H1 (cell line): ENCODE measurements at regions not wholly inside any gene's neighbourhood (a gene's known extent, or its start where the extent isn't known, plus 50 kb on each side); places are given as distances from the start of the nearest gene placed in this dataset.

Experiments used
- CTCF ChIA-PET: fragments of 300-600 bp; sonication (Branson Sonifier 250); formaldehyde crosslinking; loops from one replicate; lab custom pipeline; 2021; ENCODE audit not compliant: partially characterized antibody; lab: Charles Lee
- POLR2A ChIA-PET: fragments of 300-600 bp; sonication (Branson Sonifier 250); formaldehyde crosslinking; loops from one replicate; lab custom pipeline; 2021; ENCODE audit warnings: inconsistent platforms; ENCODE audit not compliant: partially characterized antibody; lab: Charles Lee
- DNase-seq, 2 experiments: peaks; one replicate each; pipeline versions ENCODE4 v3.0.0 to v3.0.0-alpha.2; 2010 to 2022; ENCODE audit warnings: low spot score in 2 of 2, low read depth in 1 of 2, mixed read lengths in 1 of 2
- FAIRE-seq: peaks from 2 replicates; lab custom pipeline; 2011; peaks lifted over from hg19 to GRCh38; lab: Jason Lieb, UNC
- H2AFZ ChIP-seq: 2 replicates; pipeline ENCODE4 v1.8.1; 2012; ENCODE audit warnings: low read length, inconsistent platforms
- H2AK5ac ChIP-seq: 2 replicates; pipeline ENCODE4 v1.6.1; 2013; ENCODE audit warnings: low read depth, low read length
- H2BK120ac ChIP-seq: replicated peaks from 2 replicates; pipeline ENCODE3; 2013; ENCODE audit warnings: low read depth, low read length, inconsistent platforms
- H2BK12ac ChIP-seq: 2 replicates; pipeline ENCODE4 v1.6.1; 2013; ENCODE audit warnings: low read depth, low read length
- H2BK15ac ChIP-seq: 2 replicates; pipeline ENCODE4 v1.6.1; 2013; ENCODE audit warnings: low read length
- H2BK20ac ChIP-seq: 2 replicates; pipeline ENCODE4 v1.6.1; 2013; ENCODE audit warnings: low read length
- H2BK5ac ChIP-seq: 2 replicates; pipeline ENCODE4 v1.6.1; 2013; ENCODE audit warnings: low read depth, low read length
- H3K14ac ChIP-seq: 2 replicates; pipeline ENCODE4 v1.6.1; 2013; ENCODE audit warnings: inconsistent platforms; ENCODE audit not compliant: insufficient read length
- H3K18ac ChIP-seq: 2 replicates; pipeline ENCODE4 v1.6.1; 2013; ENCODE audit warnings: low read length; ENCODE audit errors: extremely low read depth
- H3K23ac ChIP-seq: 2 replicates; pipeline ENCODE4 v1.6.1; 2013; ENCODE audit warnings: inconsistent platforms; ENCODE audit not compliant: insufficient read length
- H3K23me2 ChIP-seq: 2 replicates; pipeline ENCODE4 v1.6.1; 2013; ENCODE audit warnings: low read depth, low read length
- H3K27ac ChIP-seq: 2 replicates; pipeline ENCODE4 v1.6.1; 2011; ENCODE audit warnings: low read depth, low read length, inconsistent platforms
- H3K27me3 ChIP-seq, 4 experiments: replicated peaks in 1 of 4; 1 replicate in 1 of 4; 2 replicates in 3 of 4; pipeline versions ENCODE4 v1.6.1 to v1.8.1; 2011 to 2013; ENCODE audit warnings: low read length in 3 of 4, mild to moderate bottlenecking in 3 of 4, inconsistent platforms in 2 of 4, mixed read lengths in 2 of 4, moderate library complexity in 1 of 4; ENCODE audit not compliant: control insufficient read depth in 3 of 4, insufficient read depth in 3 of 4; ENCODE audit errors: extremely low read depth in 1 of 4
- H3K36me3 ChIP-seq, 4 experiments: 2 replicates each; pipeline versions ENCODE4 v1.6.1 to v1.8.1; 2011 to 2013; ENCODE audit warnings: mild to moderate bottlenecking in 4 of 4, low read length in 3 of 4, moderate library complexity in 2 of 4, control low read depth in 1 of 4, inconsistent platforms in 1 of 4; ENCODE audit not compliant: insufficient read depth in 4 of 4, control insufficient read depth in 2 of 4
- H3K4ac ChIP-seq: replicated peaks from 2 replicates; pipeline ENCODE3; 2013; ENCODE audit warnings: low read length, low read depth, mixed read lengths, inconsistent platforms; ENCODE audit not compliant: insufficient read length
- H3K4me1 ChIP-seq, 4 experiments: replicated peaks in 1 of 4; 1 replicate in 1 of 4; 2 replicates in 3 of 4; pipeline versions ENCODE4 v1.6.1 to v1.8.1; 2011 to 2013; ENCODE audit warnings: low read length in 3 of 4, inconsistent platforms in 2 of 4, mixed read lengths in 1 of 4; ENCODE audit not compliant: insufficient read depth in 4 of 4, control insufficient read depth in 3 of 4
- H3K4me2 ChIP-seq, 2 experiments: 2 replicates each; pipeline versions ENCODE4 v1.6.1 to v1.8.1; 2011 to 2013; ENCODE audit warnings: low read depth in 2 of 2, low read length in 2 of 2, control low read depth in 1 of 2, inconsistent platforms in 1 of 2, mild to moderate bottlenecking in 1 of 2; ENCODE audit not compliant: insufficient read depth in 1 of 2
- H3K4me3 ChIP-seq, 4 experiments: fragments of 200-600, 300-600 bp in 1 of 4; sonication (generic), shearing (Covaris generic), sonication (Bioruptor Twin) in 1 of 4; 2 replicates each; pipeline versions ENCODE4 v1.5.1 to v1.8.1; 2011 to 2016; ENCODE audit warnings: low read length in 4 of 4, low read depth in 3 of 4, control low read depth in 2 of 4, inconsistent platforms in 2 of 4, mild to moderate bottlenecking in 2 of 4, mixed read lengths in 1 of 4, moderate library complexity in 1 of 4; ENCODE audit not compliant: insufficient read depth in 2 of 4; ENCODE audit errors: extremely low read depth in 1 of 4
- H3K56ac ChIP-seq: replicated peaks from 2 replicates; pipeline ENCODE3; 2013; ENCODE audit warnings: low read depth, mild to moderate bottlenecking, mixed read lengths, low read length, inconsistent platforms; ENCODE audit not compliant: insufficient read length
- H3K79me1 ChIP-seq: 2 replicates; pipeline ENCODE4 v1.6.1; 2013; ENCODE audit warnings: low read depth, low read length, control low read depth
- H3K79me2 ChIP-seq, 2 experiments: 2 replicates each; pipeline versions ENCODE4 v1.6.1 to v1.8.1; 2012 to 2013; ENCODE audit warnings: low read length in 2 of 2, mild to moderate bottlenecking in 2 of 2, inconsistent platforms in 1 of 2; ENCODE audit not compliant: insufficient read depth in 2 of 2, control insufficient read depth in 1 of 2
- H3K9ac ChIP-seq, 4 experiments: replicated peaks in 1 of 4; 1 replicate in 1 of 4; 2 replicates in 3 of 4; pipeline versions ENCODE4 v1.6.1 to v1.8.1; 2011 to 2013; ENCODE audit warnings: low read depth in 3 of 4, low read length in 3 of 4, control low read depth in 2 of 4, mild to moderate bottlenecking in 2 of 4, moderate library complexity in 2 of 4, inconsistent platforms in 1 of 4; ENCODE audit errors: extremely low read depth in 1 of 4
- H3K9me3 ChIP-seq, 2 experiments: 2 replicates each; pipeline versions ENCODE4 v1.6.1 to v1.8.1; 2012 to 2013; ENCODE audit warnings: mild to moderate bottlenecking in 2 of 2, moderate library complexity in 2 of 2, control low read depth in 1 of 2, inconsistent platforms in 1 of 2, low read depth in 1 of 2, low read length in 1 of 2, mixed read lengths in 1 of 2; ENCODE audit not compliant: insufficient read depth in 2 of 2
- H4K20me1 ChIP-seq, 2 experiments: replicated peaks in 1 of 2; 2 replicates each; pipeline versions ENCODE3 to v1.8.1; 2011 to 2013; ENCODE audit warnings: inconsistent platforms in 2 of 2, low read length in 2 of 2, mild to moderate bottlenecking in 1 of 2; ENCODE audit not compliant: insufficient read depth in 2 of 2, control insufficient read depth in 1 of 2
- H4K5ac ChIP-seq: 2 replicates; pipeline ENCODE4 v1.6.1; 2013; ENCODE audit warnings: low read length, low read depth, mixed read lengths, inconsistent platforms; ENCODE audit not compliant: insufficient read length
- H4K8ac ChIP-seq: 2 replicates; pipeline ENCODE4 v1.8.0; 2013; ENCODE audit warnings: mild to moderate bottlenecking, moderate library complexity, low read length, inconsistent platforms; ENCODE audit not compliant: insufficient read depth; ENCODE audit errors: extremely low read depth
- H4K91ac ChIP-seq: replicated peaks from 2 replicates; pipeline ENCODE3; 2013; ENCODE audit warnings: low read length, mixed read lengths, inconsistent platforms; ENCODE audit not compliant: insufficient read length
- ASH2L ChIP-seq: fragments of 200-600, 300-600 bp; sonication (generic); IDR thresholded peaks from one replicate; pipeline ENCODE4 v1.7.1; 2017; ENCODE audit warnings: low read length
- BACH1 ChIP-seq: IDR thresholded peaks from 2 replicates; pipeline ENCODE4 v1.6.1; 2012; ENCODE audit warnings: low read length, improper control_type of control experiment
- CBX8 ChIP-seq: fragments of 300-800, 300-1000 bp; sonication (generic); IDR thresholded peaks from 2 replicates; pipeline ENCODE4 v1.7.1; 2016; ENCODE audit warnings: low read depth, low read length, borderline replicate concordance
- CHD1 ChIP-seq: IDR thresholded peaks from 2 replicates; pipeline ENCODE4 v1.6.1; 2012; ENCODE audit warnings: low read depth, low read length, improper control_type of control experiment
- CHD2 ChIP-seq: IDR thresholded peaks from 2 replicates; pipeline ENCODE4 v1.6.1; 2012; ENCODE audit warnings: low read length, improper control_type of control experiment
- HDAC6 ChIP-seq: IDR thresholded peaks from one replicate; pipeline ENCODE4 v1.7.1; 2012; ENCODE audit warnings: low read depth, mild to moderate bottlenecking, inconsistent platforms, low read length, moderate library complexity
- SP2 ChIP-seq: IDR thresholded peaks from 2 replicates; pipeline ENCODE4 v1.6.1; 2012; ENCODE audit warnings: mild to moderate bottlenecking, low read length, inconsistent platforms
- SP4 ChIP-seq: IDR thresholded peaks from 2 replicates; pipeline ENCODE4 v1.6.1; 2012; ENCODE audit warnings: low read length, inconsistent platforms
- SRF ChIP-seq: IDR thresholded peaks from 2 replicates; pipeline ENCODE4 v1.6.1; 2011; ENCODE audit warnings: mild to moderate bottlenecking, low read depth, low read length, moderate library complexity
- USF2 ChIP-seq: IDR thresholded peaks from 2 replicates; pipeline ENCODE4 v1.6.1; 2011; ENCODE audit warnings: low read length, improper control_type of control experiment
- WGBS, 2 experiments: shearing (Covaris generic) in 1 of 2; methylation state at CpG; one replicate each; pipeline versions ENCODE4 v1.1.6 to v1.1.7; 2013 to 2015; ENCODE audit warnings: low lambda C conversion rate in 2 of 2, mixed read lengths in 2 of 2, inconsistent platforms in 1 of 2, low coverage in 1 of 2, missing lambda C conversion rate in 1 of 2; ENCODE audit not compliant: insufficient replicate concordance in 2 of 2, insufficient coverage in 1 of 2, insufficient read length in 1 of 2; ENCODE audit errors: extremely low coverage in 1 of 2, missing lambda C conversion rate in 1 of 2; 5-methylcytosine and 5-hydroxymethylcytosine counted together

GRCh38 chr14:48382961-48383360, 707.6 kb upstream of the MDGA2 start:
- Histone ChIP-seq H2AFZ (no peak overlapping the region), H2BK15ac (no peak overlapping the region; the same call in 1 of the 2 replicates), H3K18ac (no peak overlapping the region), H2AK5ac (no peak overlapping the region), H3K9me3 (no peaks in the 10 kb centered on the region), H2BK5ac (no peak overlapping the region), H3K56ac (no peak overlapping the region), H2BK12ac (no peak overlapping the region)
- POLR2A ChIA-PET, result interaction anchor here (0.6 to 1.5 kb wide), 4 partner anchors 124 to 1362 kb away, joined by 3 to 7 read pairs (median 4); no protein-coding TSS in a partner anchor
- DNase-seq, result no peak
- TF ChIP-seq CHD1 (no peak), SRF (no peak), CBX8 (no peak), ASH2L (no peak), HDAC6 (no peak), BACH1 (no peak), CHD2 (no peak), USF2 (no peak), SP4 (no peak), SP2 (no peak)
- TF ChIP-seq, all 59 proteins: peak for 0
- Histone ChIP-seq H3K79me2 (no peaks in the 10 kb centered on the region), H3K79me1 (no peaks in the 10 kb centered on the region), H3K4me3 (no peak overlapping the region), H4K20me1 (no peaks in the 10 kb centered on the region), H3K23me2 (no peaks in the 10 kb centered on the region), H3K9ac (no peak overlapping the region), H3K36me3 (no peaks in the 10 kb centered on the region), H3K27me3 (peaks cover 0 to 1% (median 0%) of the 10 kb centered on the region in 4 experiments; a peak in 1 of 7 replicates), H3K4me1 (peaks cover 0 to 4% (median 0%) of the 10 kb centered on the region in 4 experiments; a peak in 2 of 7 replicates), H4K91ac (no peak overlapping the region), H3K23ac (no peak overlapping the region), H4K5ac (no peak overlapping the region), H3K14ac (no peak overlapping the region), H3K4ac (no peak overlapping the region), H4K8ac (no peak overlapping the region), H3K27ac (no peak overlapping the region), H3K4me2 (no peak overlapping the region), H2BK120ac (no peak overlapping the region), H2BK20ac (no peak overlapping the region)
- WGBS, 2 experiments, result 85% methylated on average over 13 of the region's 13 CpGs; no CpG with 5 or more reads in 1 of the 2 experiments
- no peak for FAIRE-seq
- CTCF ChIA-PET, result interaction anchor here (0.6 to 1.4 kb wide), 5 partner anchors 11 to 1000 kb away, joined by 3 to 4 read pairs (median 3); no protein-coding TSS in a partner anchor
